Panc1 (cell line): ENCODE measurements at regions not wholly inside any gene's neighbourhood (a gene's known extent, or its start where the extent isn't known, plus 50 kb on each side); places are given as distances from the start of the nearest gene placed in this dataset.
A peak's percentile ranks its signal among the peaks of the same experiment; 100 is the strongest.

Source experiments
- ATAC-seq: fragments of 200-7000 bp; cut with Tn5 transposase; 2 replicates; pipeline ENCODE4 v1.9.1; 2020; ENCODE audit warnings: mild to moderate bottlenecking, moderate library complexity
- BruUV-seq: library from RNA; stranded (reverse); fragments of 400-500 nt; replicated peaks from 2 replicates; lab custom pipeline; 2021; lab: Mats Ljungman, UMichigan
- CTCF ChIA-PET: fragments of 300-600 bp; sonication (Branson Sonifier 250); formaldehyde crosslinking; loops from one replicate; lab custom pipeline; 2022; ENCODE audit warnings: antibody characterized with exemption; lab: Charles Lee
- POLR2A ChIA-PET: fragments of 300-600 bp; sonication (Branson Sonifier 250); formaldehyde crosslinking; loops from one replicate; lab custom pipeline; 2022; ENCODE audit warnings: antibody characterized with exemption; lab: Charles Lee
- DNase-seq: peaks from one replicate; pipeline ENCODE4 v3.0.0-alpha.2; 2010; ENCODE audit warnings: low read depth, low spot score
- H3K27ac ChIP-seq: 2 replicates; pipeline ENCODE4 v1.5.1; 2011; ENCODE audit warnings: mild to moderate bottlenecking, low read length, inconsistent platforms
- H3K27me3 ChIP-seq: fragments of 200-500 bp; sonication (Bioruptor generic); 2 replicates; pipeline ENCODE4 v1.6.0; 2014; ENCODE audit warnings: low read length, inconsistent platforms; ENCODE audit not compliant: control insufficient read depth, insufficient read depth
- H3K36me3 ChIP-seq: fragments of 200-500 bp; sonication (Bioruptor generic); 2 replicates; pipeline ENCODE4 v1.5.1; 2014; ENCODE audit warnings: inconsistent platforms, mild to moderate bottlenecking, low read length, moderate library complexity; ENCODE audit not compliant: control insufficient read depth, insufficient read depth
- H3K4me1 ChIP-seq: 2 replicates; pipeline ENCODE4 v1.5.1; 2011; ENCODE audit warnings: inconsistent platforms, mild to moderate bottlenecking, low read length, moderate library complexity; ENCODE audit not compliant: control insufficient read depth, insufficient read depth
- H3K4me3 ChIP-seq, 2 experiments: 2 replicates each; pipeline ENCODE4 v1.5.1; 2011 to 2012; ENCODE audit warnings: low read depth in 2 of 2, low read length in 2 of 2, mild to moderate bottlenecking in 2 of 2, inconsistent platforms in 1 of 2, moderate library complexity in 1 of 2
- H3K9me3 ChIP-seq: fragments of 200-500 bp; sonication (Bioruptor generic); 2 replicates; pipeline ENCODE4 v1.5.1; 2014; ENCODE audit warnings: low read depth, mild to moderate bottlenecking, inconsistent platforms, low read length, moderate library complexity; ENCODE audit not compliant: control insufficient read depth, insufficient read depth
- POLR2AphosphoS5 ChIP-seq: IDR thresholded peaks from 2 replicates; pipeline ENCODE4 v1.6.1; 2012; ENCODE audit warnings: mild to moderate bottlenecking, low read depth, low read length, moderate library complexity
- SIN3A ChIP-seq: IDR thresholded peaks from 2 replicates; pipeline ENCODE4 v1.6.1; 2012; ENCODE audit warnings: low read depth, mild to moderate bottlenecking, low read length, moderate library complexity, borderline replicate concordance; ENCODE audit not compliant: insufficient read depth
- TCF7L2 ChIP-seq: IDR thresholded peaks from 2 replicates; pipeline ENCODE4 v1.6.1; 2011; ENCODE audit warnings: mild to moderate bottlenecking, low read depth, low read length, inconsistent platforms
- in situ Hi-C: cut with HindIII; loops from 2 replicates; pipeline ENCODE4 v1.10.0; 2016; ENCODE audit warnings: low sequenced_read_pairs, low pct_unique_long_range_greater_than_20kb
- intact Hi-C: fragments of 100-400 bp; cut with micrococcal nuclease; formaldehyde crosslinking; loops from one replicate; pipeline ENCODE4 v1.10.0; 2022; ENCODE audit not compliant: unreplicated experiment
- TF ChIP-seq, protein P1 (sequence below), 2 experiments: IDR thresholded peaks; 2 replicates each; pipeline ENCODE4 v1.6.1; 2011 to 2012; ENCODE audit warnings: low read depth in 2 of 2, control low read depth in 1 of 2, low read length in 1 of 2, mild to moderate bottlenecking in 1 of 2, moderate library complexity in 1 of 2; ENCODE audit not compliant: insufficient read depth in 1 of 2
- TF ChIP-seq, protein P2 (sequence below): fragments of 450-650 bp; IDR thresholded peaks from 2 replicates; pipeline ENCODE4 v1.5.1; 2017; ENCODE audit warnings: mild to moderate bottlenecking

DNA sequence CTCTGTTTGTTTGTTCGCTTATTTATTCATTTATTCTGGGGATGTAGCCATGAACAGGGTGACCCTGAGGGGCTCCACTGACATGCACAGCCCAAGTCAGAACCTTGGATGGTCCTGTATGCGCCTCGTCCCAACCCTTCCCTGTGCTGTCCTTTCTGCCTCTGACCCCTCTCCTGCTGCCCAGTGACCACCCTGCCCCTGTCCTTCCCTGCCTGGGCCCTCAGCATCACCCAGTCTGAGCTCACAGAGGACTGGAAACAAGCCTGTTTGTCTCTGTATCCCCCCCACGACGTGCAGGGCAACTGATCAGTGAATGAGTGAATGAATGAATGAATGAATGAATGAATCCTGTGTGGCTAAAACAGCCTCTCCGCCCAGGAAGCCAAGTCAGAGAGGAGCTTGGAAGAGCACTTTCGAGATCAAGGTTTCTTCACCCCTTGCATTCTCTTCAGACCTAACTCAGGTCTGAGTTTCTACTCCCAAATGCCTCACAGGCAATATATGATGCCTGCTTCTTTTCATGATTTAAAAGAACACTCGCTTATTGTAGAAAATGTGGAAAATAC, 157.7 kb downstream of the SMAD6 start:
- Histone ChIP-seq H3K4me1 (peaks cover 74% of the 10 kb centered on the region), H3K27ac (peak overlapping the region; percentile 90), H3K27me3 (no peaks in the 10 kb centered on the region), H3K4me3 (no peak overlapping the region), H3K36me3 (no peaks in the 10 kb centered on the region), H3K9me3 (no peaks in the 10 kb centered on the region)
- intact Hi-C loops = loop anchor here (5.0 kb wide), 1 partner anchor 83 kb away; no protein-coding TSS in a partner anchor
- no peak for DNase-seq
- no peak for ATAC-seq
- CTCF ChIA-PET = no interaction called here
- TF ChIP-seq SIN3A = no peak
- no peak for TF ChIP-seq POLR2AphosphoS5
- TF ChIP-seq, protein P1, sequence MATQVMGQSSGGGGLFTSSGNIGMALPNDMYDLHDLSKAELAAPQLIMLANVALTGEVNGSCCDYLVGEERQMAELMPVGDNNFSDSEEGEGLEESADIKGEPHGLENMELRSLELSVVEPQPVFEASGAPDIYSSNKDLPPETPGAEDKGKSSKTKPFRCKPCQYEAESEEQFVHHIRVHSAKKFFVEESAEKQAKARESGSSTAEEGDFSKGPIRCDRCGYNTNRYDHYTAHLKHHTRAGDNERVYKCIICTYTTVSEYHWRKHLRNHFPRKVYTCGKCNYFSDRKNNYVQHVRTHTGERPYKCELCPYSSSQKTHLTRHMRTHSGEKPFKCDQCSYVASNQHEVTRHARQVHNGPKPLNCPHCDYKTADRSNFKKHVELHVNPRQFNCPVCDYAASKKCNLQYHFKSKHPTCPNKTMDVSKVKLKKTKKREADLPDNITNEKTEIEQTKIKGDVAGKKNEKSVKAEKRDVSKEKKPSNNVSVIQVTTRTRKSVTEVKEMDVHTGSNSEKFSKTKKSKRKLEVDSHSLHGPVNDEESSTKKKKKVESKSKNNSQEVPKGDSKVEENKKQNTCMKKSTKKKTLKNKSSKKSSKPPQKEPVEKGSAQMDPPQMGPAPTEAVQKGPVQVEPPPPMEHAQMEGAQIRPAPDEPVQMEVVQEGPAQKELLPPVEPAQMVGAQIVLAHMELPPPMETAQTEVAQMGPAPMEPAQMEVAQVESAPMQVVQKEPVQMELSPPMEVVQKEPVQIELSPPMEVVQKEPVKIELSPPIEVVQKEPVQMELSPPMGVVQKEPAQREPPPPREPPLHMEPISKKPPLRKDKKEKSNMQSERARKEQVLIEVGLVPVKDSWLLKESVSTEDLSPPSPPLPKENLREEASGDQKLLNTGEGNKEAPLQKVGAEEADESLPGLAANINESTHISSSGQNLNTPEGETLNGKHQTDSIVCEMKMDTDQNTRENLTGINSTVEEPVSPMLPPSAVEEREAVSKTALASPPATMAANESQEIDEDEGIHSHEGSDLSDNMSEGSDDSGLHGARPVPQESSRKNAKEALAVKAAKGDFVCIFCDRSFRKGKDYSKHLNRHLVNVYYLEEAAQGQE (IDR thresholded peaks at IDR 0.05; ENCODE audit: insufficient read depth in 1 of 2, low read depth in 2 of 2, low read length in 1 of 2) = no peak
- no peak for TF ChIP-seq TCF7L2
- TF ChIP-seq, protein P2, sequence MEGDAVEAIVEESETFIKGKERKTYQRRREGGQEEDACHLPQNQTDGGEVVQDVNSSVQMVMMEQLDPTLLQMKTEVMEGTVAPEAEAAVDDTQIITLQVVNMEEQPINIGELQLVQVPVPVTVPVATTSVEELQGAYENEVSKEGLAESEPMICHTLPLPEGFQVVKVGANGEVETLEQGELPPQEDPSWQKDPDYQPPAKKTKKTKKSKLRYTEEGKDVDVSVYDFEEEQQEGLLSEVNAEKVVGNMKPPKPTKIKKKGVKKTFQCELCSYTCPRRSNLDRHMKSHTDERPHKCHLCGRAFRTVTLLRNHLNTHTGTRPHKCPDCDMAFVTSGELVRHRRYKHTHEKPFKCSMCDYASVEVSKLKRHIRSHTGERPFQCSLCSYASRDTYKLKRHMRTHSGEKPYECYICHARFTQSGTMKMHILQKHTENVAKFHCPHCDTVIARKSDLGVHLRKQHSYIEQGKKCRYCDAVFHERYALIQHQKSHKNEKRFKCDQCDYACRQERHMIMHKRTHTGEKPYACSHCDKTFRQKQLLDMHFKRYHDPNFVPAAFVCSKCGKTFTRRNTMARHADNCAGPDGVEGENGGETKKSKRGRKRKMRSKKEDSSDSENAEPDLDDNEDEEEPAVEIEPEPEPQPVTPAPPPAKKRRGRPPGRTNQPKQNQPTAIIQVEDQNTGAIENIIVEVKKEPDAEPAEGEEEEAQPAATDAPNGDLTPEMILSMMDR = no peak
- in situ Hi-C loops = no loop called here
- BruUV-seq = no TSS peak
- POLR2A ChIA-PET = no interaction called here

DNA sequence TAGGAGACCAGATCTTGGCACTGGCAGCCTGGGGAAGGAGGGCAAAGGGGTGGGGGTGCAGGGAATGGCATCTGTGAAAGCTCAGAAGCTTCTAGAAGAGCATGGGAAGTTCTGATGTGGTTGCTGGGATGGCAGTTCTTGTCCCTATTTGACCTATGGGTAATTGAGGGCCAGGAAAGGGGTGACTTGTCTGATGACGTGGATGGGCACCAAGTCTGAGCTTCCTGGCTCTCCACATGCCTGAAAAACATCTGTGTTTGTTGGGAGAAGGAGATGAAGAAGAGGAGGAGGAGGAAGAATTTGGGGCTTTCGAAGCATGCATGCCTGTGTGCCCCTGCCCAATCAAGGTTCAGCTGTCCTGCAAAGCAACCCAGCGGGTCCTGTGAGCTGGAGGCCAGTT, 158.8 kb downstream of the SMAD6 start:
- peaks cover 66% of the 10 kb centered on the region for H3K4me1 ChIP-seq
- no peak for DNase-seq
- no TSS peak for BruUV-seq
- no peak for ATAC-seq
- no peaks in the 10 kb centered on the region for H3K27me3 ChIP-seq
- H3K36me3 ChIP-seq = no peaks in the 10 kb centered on the region
- H3K27ac ChIP-seq = peak overlapping the region; percentile 90
- POLR2A ChIA-PET = no interaction called here
- TF ChIP-seq, protein P2 = no peak
- no peak for TF ChIP-seq POLR2AphosphoS5
- TF ChIP-seq, protein P1 (IDR thresholded peaks at IDR 0.05; ENCODE audit: insufficient read depth in 1 of 2, low read depth in 2 of 2, low read length in 1 of 2) = no peak
- no peak for TF ChIP-seq TCF7L2
- no peak for TF ChIP-seq SIN3A
- H3K4me3 ChIP-seq = no peak overlapping the region
- H3K9me3 ChIP-seq = no peaks in the 10 kb centered on the region
- intact Hi-C loops = loop anchor here (5.0 kb wide), 1 partner anchor 81 kb away; no protein-coding TSS in a partner anchor
- in situ Hi-C loops = no loop called here
- CTCF ChIA-PET = interaction anchor here (0.6 to 0.7 kb wide), 2 partner anchors 9 to 368 kb away, joined by 4 to 6 read pairs; no protein-coding TSS in a partner anchor
